Spinal cord (tissue), 9 donors: ENCODE measurements at regions not wholly inside any gene's neighbourhood (a gene's known extent, or its start where the extent isn't known, plus 50 kb on each side); places are given as distances from the start of the nearest gene placed in this dataset.

ENCODE experiments used
- DNase-seq, 6 donors: peaks; one replicate each; pipeline versions ENCODE4 v3.0.0 to v3.0.0-alpha.2; 2013 to 2015; ENCODE audit warnings: low spot score in 6 of 6, low read depth in 4 of 6
- H3K27ac ChIP-seq: one replicate; pipeline ENCODE4 v1.5.1; 2013; ENCODE audit warnings: low read depth, low read length, control low read depth
- H3K27me3 ChIP-seq: one replicate; pipeline ENCODE4 v1.6.1; 2013; ENCODE audit warnings: low read length; ENCODE audit not compliant: control insufficient read depth, insufficient read depth
- H3K36me3 ChIP-seq: one replicate; pipeline ENCODE4 v1.6.1; 2013; ENCODE audit warnings: low read length; ENCODE audit not compliant: control insufficient read depth, insufficient read depth
- H3K4me1 ChIP-seq: one replicate; pipeline ENCODE4 v1.6.1; 2013; ENCODE audit warnings: low read length; ENCODE audit not compliant: control insufficient read depth, insufficient read depth
- H3K4me3 ChIP-seq: one replicate; pipeline ENCODE4 v1.5.1; 2013; ENCODE audit warnings: low read depth, low read length, control low read depth
- H3K9me3 ChIP-seq: one replicate; pipeline ENCODE4 v1.6.1; 2013; ENCODE audit warnings: low read length; ENCODE audit not compliant: control insufficient read depth, insufficient read depth
- WGBS: methylation state at CpG from one replicate; pipeline ENCODE4 v1.1.5; 2013; ENCODE audit warnings: missing lambda C conversion rate; ENCODE audit not compliant: insufficient coverage; 5-methylcytosine and 5-hydroxymethylcytosine counted together
- donor health status: healthy.

- 68% methylated on average over 5 of the region's 14 CpGs for WGBS
- Histone ChIP-seq H3K4me1 (no peaks in the 10 kb centered on the region), H3K27me3 (no peaks in the 10 kb centered on the region), H3K27ac (no peak overlapping the region), H3K9me3 (no peaks in the 10 kb centered on the region), H3K36me3 (no peaks in the 10 kb centered on the region), H3K4me3 (no peak overlapping the region)
- no peak for DNase-seq
Measured at GRCh38 chr20:23291575-23292240, 58.9 kb upstream of the NXT1 start.

DNA sequence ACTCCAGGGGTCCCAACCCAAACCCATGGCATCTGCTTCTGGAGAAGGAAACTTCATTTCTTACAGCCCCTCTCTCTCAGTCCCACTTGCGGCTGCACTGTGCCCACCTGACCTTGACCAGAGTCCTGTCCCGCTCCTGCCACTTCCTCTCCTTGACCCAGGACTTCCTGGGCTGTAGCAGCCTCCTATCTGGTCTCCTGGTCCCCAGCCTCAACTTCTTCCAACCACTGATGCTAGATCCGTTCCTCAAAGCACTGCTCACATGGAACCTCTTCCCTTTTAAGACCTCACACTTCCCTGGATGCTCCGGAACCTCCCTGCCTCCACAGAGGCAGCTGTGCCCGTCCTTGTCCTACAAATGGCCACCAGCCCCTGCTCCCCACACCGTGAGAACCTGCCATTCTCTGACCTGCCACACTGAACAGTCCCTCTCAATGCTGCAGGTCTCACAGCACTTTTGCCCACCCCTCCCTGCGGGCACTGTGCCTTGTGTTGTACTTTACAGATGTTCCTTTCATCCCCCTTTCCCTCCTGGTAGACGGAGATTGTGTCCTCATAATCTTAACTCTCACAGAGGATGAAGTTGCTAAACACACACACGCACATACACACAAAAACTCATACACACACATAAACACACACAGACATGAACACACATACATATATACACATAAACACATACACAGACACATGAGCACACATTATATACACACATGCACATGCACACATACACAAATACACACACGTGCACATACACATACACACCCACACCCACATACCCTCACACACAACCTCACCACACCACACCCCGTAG is 59.6 kb upstream of the NXT1 start:
- Histone ChIP-seq H3K4me1 (no peaks in the 10 kb centered on the region), H3K4me3 (no peak overlapping the region), H3K36me3 (no peaks in the 10 kb centered on the region), H3K9me3 (no peaks in the 10 kb centered on the region), H3K27ac (no peak overlapping the region), H3K27me3 (no peaks in the 10 kb centered on the region)
- 87% methylated on average over 10 of the region's 11 CpGs for WGBS
- no peak for DNase-seq

- Histone ChIP-seq H3K4me3 (no peak overlapping the region), H3K9me3 (no peaks in the 10 kb centered on the region), H3K36me3 (no peaks in the 10 kb centered on the region), H3K27me3 (no peaks in the 10 kb centered on the region), H3K27ac (no peak overlapping the region), H3K4me1 (no peaks in the 10 kb centered on the region)
- 88% methylated on average over 3 of the region's 7 CpGs for WGBS
- DNase-seq, result no peak
Measured at GRCh38 chr20:23289724-23290395, 60.7 kb upstream of the NXT1 start.

- Histone ChIP-seq H3K4me1 (no peaks in the 10 kb centered on the region), H3K36me3 (no peaks in the 10 kb centered on the region), H3K27ac (no peak overlapping the region), H3K4me3 (no peak overlapping the region), H3K9me3 (no peaks in the 10 kb centered on the region), H3K27me3 (no peaks in the 10 kb centered on the region)
- WGBS, result 100% methylated on average over 1 of the region's 7 CpGs
- no peak for DNase-seq
Measured at GRCh38 chr20:23289249-23289648, 61.3 kb upstream of the NXT1 start.

- DNase-seq, result no peak
- WGBS, result 69% methylated on average over 12 of the region's 13 CpGs
Measured at GRCh38 chr20:23287354-23288190, 63.0 kb upstream of the NXT1 start.

DNA sequence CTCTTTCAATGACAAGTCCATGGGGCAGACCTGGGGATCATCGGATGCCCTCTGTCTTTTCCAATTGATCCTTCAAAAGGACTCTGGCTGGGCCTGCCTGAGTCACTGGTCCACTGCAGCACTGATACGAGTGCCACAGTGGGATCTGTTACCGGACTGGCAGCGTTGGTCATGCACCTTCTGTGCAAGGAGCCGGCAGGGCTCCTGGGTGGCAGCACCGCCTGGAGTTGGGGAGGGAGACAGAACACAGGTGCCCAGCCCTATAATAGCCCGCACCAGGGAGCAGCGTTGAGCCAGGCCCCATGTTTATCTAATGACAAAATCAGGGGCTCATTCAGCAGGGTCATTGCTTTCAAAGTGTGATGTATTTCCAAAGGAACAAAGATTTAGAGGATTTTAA is 64.2 kb upstream of the NXT1 start:
- Histone ChIP-seq H3K4me1 (no peaks in the 10 kb centered on the region), H3K4me3 (no peak overlapping the region), H3K27ac (no peak overlapping the region), H3K9me3 (no peaks in the 10 kb centered on the region), H3K36me3 (no peaks in the 10 kb centered on the region), H3K27me3 (no peaks in the 10 kb centered on the region)
- DNase-seq, result no peak
- 92% methylated on average over 8 of the region's 8 CpGs for WGBS

More at GRCh38 chr20:23287354-23288190, 63.0 kb upstream of the NXT1 start:
- Histone ChIP-seq H3K27ac (no peak overlapping the region), H3K36me3 (no peaks in the 10 kb centered on the region), H3K9me3 (no peaks in the 10 kb centered on the region), H3K4me1 (no peaks in the 10 kb centered on the region), H3K4me3 (no peak overlapping the region), H3K27me3 (no peaks in the 10 kb centered on the region)

- Histone ChIP-seq H3K4me1 (no peaks in the 10 kb centered on the region), H3K4me3 (no peak overlapping the region), H3K27ac (no peak overlapping the region), H3K27me3 (no peaks in the 10 kb centered on the region), H3K9me3 (no peaks in the 10 kb centered on the region), H3K36me3 (no peaks in the 10 kb centered on the region)
- DNase-seq, result no peak
- WGBS, result 100% methylated on average over 1 of the region's 2 CpGs
Measured at GRCh38 chr20:23285536-23285935, 65.1 kb upstream of the NXT1 start.

DNA sequence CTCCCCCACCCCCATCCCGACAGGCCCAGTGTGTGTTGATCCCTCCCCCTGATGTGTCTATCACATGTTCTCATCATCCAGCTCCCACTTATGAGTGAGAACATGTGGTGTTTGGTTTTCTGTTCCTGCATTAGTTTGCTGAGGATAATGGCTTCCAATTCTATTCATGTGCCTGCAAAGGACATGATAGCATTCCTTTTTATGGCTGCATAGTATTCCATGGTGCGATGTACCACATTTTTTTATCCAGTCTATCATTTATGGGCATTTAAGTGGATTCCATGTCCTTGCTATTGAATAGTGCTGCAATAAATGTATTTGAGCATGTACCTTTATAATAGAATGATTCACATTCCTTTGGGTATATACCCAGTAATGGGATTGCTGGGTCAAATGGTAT is 66.6 kb upstream of the NXT1 start:
- Histone ChIP-seq H3K27me3 (no peaks in the 10 kb centered on the region), H3K27ac (no peak overlapping the region), H3K4me1 (no peaks in the 10 kb centered on the region), H3K9me3 (no peaks in the 10 kb centered on the region), H3K36me3 (no peaks in the 10 kb centered on the region), H3K4me3 (no peak overlapping the region)
- no peak for DNase-seq
- no CpG with 5 or more reads among the region's 2 CpGs for WGBS

- Histone ChIP-seq H3K27ac (no peak overlapping the region), H3K9me3 (no peaks in the 10 kb centered on the region), H3K36me3 (no peaks in the 10 kb centered on the region), H3K27me3 (no peaks in the 10 kb centered on the region), H3K4me1 (no peaks in the 10 kb centered on the region), H3K4me3 (no peak overlapping the region)
- 91% methylated on average over 7 of the region's 12 CpGs for WGBS
- no peak for DNase-seq
Measured at GRCh38 chr20:23283096-23283850, 67.3 kb upstream of the NXT1 start.
